ENCODE measurements at regions not wholly inside any gene's neighbourhood (a gene's known extent, or its start where the extent isn't known, plus 50 kb on each side); places are given as distances from the start of the nearest gene placed in this dataset.

DNA sequence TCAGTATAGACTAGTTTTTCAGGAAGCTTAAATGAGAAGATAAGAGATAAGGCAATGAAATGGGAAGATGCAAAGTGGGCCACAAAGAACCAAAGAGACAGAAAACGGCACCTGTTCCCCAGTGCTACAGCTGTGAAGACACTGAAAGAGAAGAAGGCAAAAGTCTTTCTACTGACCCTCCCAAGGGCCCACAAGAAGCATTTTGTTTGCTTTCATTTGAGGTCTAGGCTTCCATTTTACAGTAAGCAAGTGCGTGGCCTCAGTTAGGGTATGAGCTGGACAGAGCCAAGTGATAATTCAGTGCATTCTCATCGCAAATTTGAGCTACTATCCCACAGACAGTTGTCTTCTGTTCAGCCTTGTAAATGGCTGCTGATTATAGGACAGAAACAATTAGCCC, 53.4 kb upstream of the STK17B start:
- Mint-ChIP-seq H3K36me3 (ENCODE audit: low read depth, unreplicated experiment) (no peaks in the 10 kb centered on the region), H3K27me3 (ENCODE audit: low read depth, unreplicated experiment) (no peaks in the 10 kb centered on the region), H3K9me3 (ENCODE audit: unreplicated experiment) (peaks cover 3% of the 10 kb centered on the region), H3K4me3 (ENCODE audit: unreplicated experiment) (no peak overlapping the region), H3K4me1 (ENCODE audit: low read depth, unreplicated experiment) (peaks cover 6% of the 10 kb centered on the region), H3K27ac (ENCODE audit: unreplicated experiment) (no peak overlapping the region)
- Histone ChIP-seq H3K9ac (ENCODE audit: low read length) (peak overlapping the region; percentile 19), H3K27ac (ENCODE audit: low read depth, low read length) (peak overlapping the region; percentile 29), H3K79me2 (ENCODE audit: insufficient read depth, low read length) (no peaks in the 10 kb centered on the region), H3K27me3 (ENCODE audit: insufficient read depth, low read length) (no peaks in the 10 kb centered on the region), H3K4me2 (ENCODE audit: low read length) (peak overlapping the region; percentile 64), H4K20me1 (ENCODE audit: insufficient read depth, low read length) (no peaks in the 10 kb centered on the region), H3K9me3 (ENCODE audit: insufficient read depth, low read depth, low read length) (no peaks in the 10 kb centered on the region), H3K4me1 (ENCODE audit: insufficient read depth, low read length) (peaks cover 12% of the 10 kb centered on the region), H3K36me3 (ENCODE audit: insufficient read depth, low read length) (no peaks in the 10 kb centered on the region), H3K4me3 (ENCODE audit: insufficient read depth, low read depth, low read length) (no peak overlapping the region), H2AFZ (ENCODE audit: low read depth, low read length) (no peak overlapping the region)
- TF ChIP-seq EZH2 (IDR thresholded peaks at IDR 0.05; ENCODE audit: insufficient read depth, low read length), result no peak
- TF ChIP-seq, protein P1, sequence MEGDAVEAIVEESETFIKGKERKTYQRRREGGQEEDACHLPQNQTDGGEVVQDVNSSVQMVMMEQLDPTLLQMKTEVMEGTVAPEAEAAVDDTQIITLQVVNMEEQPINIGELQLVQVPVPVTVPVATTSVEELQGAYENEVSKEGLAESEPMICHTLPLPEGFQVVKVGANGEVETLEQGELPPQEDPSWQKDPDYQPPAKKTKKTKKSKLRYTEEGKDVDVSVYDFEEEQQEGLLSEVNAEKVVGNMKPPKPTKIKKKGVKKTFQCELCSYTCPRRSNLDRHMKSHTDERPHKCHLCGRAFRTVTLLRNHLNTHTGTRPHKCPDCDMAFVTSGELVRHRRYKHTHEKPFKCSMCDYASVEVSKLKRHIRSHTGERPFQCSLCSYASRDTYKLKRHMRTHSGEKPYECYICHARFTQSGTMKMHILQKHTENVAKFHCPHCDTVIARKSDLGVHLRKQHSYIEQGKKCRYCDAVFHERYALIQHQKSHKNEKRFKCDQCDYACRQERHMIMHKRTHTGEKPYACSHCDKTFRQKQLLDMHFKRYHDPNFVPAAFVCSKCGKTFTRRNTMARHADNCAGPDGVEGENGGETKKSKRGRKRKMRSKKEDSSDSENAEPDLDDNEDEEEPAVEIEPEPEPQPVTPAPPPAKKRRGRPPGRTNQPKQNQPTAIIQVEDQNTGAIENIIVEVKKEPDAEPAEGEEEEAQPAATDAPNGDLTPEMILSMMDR (IDR thresholded peaks at IDR 0.05; ENCODE audit: insufficient read depth, low read depth, low read length), result no peak
- no peak for FAIRE-seq
- no peak for DNase-seq (ENCODE audit: low read depth)

DNA sequence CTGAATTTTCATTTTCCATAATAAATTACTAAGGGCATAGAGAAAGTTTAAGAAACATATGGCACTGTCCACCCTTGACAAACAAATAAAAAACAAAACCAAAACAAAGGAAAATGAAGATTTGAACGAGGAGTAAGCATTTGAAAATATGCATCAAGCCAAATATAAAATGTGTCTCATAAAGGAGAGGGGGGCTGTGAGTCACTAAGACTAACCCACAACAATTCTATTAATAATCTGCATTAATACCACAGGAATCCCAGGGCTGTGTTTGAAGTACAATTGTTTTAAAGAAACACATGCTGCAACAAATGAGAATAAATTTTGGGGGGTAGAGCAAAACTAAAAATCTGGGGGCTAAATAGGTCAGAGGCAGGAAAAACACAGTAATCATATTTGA, 53.8 kb upstream of the STK17B start:
- Histone ChIP-seq H3K9ac (ENCODE audit: low read length) (peak overlapping the region; percentile 19), H3K36me3 (ENCODE audit: insufficient read depth, low read length) (no peaks in the 10 kb centered on the region), H3K4me1 (ENCODE audit: insufficient read depth, low read length) (peaks cover 12% of the 10 kb centered on the region), H3K79me2 (ENCODE audit: insufficient read depth, low read length) (no peaks in the 10 kb centered on the region), H3K27ac (ENCODE audit: low read depth, low read length) (peak overlapping the region; percentile 29), H3K27me3 (ENCODE audit: insufficient read depth, low read length) (no peaks in the 10 kb centered on the region), H2AFZ (ENCODE audit: low read depth, low read length) (no peak overlapping the region), H3K9me3 (ENCODE audit: insufficient read depth, low read depth, low read length) (no peaks in the 10 kb centered on the region), H3K4me3 (ENCODE audit: insufficient read depth, low read depth, low read length) (no peak overlapping the region), H4K20me1 (ENCODE audit: insufficient read depth, low read length) (no peaks in the 10 kb centered on the region), H3K4me2 (ENCODE audit: low read length) (peak overlapping the region; percentile 64)
- FAIRE-seq (peak; percentile 13), DNase-seq (ENCODE audit: low read depth) (peak; percentile 77)
- Mint-ChIP-seq H3K4me1 (ENCODE audit: low read depth, unreplicated experiment) (peaks cover 6% of the 10 kb centered on the region), H3K27ac (ENCODE audit: unreplicated experiment) (no peak overlapping the region), H3K9me3 (ENCODE audit: unreplicated experiment) (peaks cover 3% of the 10 kb centered on the region), H3K36me3 (ENCODE audit: low read depth, unreplicated experiment) (no peaks in the 10 kb centered on the region), H3K4me3 (ENCODE audit: unreplicated experiment) (no peak overlapping the region), H3K27me3 (ENCODE audit: low read depth, unreplicated experiment) (no peaks in the 10 kb centered on the region)
- no peak for TF ChIP-seq EZH2 (IDR thresholded peaks at IDR 0.05; ENCODE audit: insufficient read depth, low read length)
- TF ChIP-seq, protein P1 (IDR thresholded peaks at IDR 0.05; ENCODE audit: insufficient read depth, low read depth, low read length), result no peak

- H2AFZ ChIP-seq (ENCODE audit: low read depth, low read length), result no peak overlapping the region
- no peaks in the 10 kb centered on the region for H3K36me3 ChIP-seq (ENCODE audit: insufficient read depth, low read length)
- TF ChIP-seq, protein P1 (IDR thresholded peaks at IDR 0.05; ENCODE audit: insufficient read depth, low read depth, low read length), result no peak
- TF ChIP-seq EZH2 (IDR thresholded peaks at IDR 0.05; ENCODE audit: insufficient read depth, low read length), result no peak
- H3K27ac Mint-ChIP-seq (ENCODE audit: unreplicated experiment), result no peak overlapping the region
- no peaks in the 10 kb centered on the region for H3K27me3 ChIP-seq (ENCODE audit: insufficient read depth, low read length)
- H3K9me3 ChIP-seq (ENCODE audit: insufficient read depth, low read depth, low read length), result no peaks in the 10 kb centered on the region
- H3K4me3 ChIP-seq (ENCODE audit: insufficient read depth, low read depth, low read length), result no peak overlapping the region
- H3K9ac ChIP-seq (ENCODE audit: low read length), result no peak overlapping the region
- no peaks in the 10 kb centered on the region for H3K36me3 Mint-ChIP-seq (ENCODE audit: low read depth, unreplicated experiment)
- no peaks in the 10 kb centered on the region for H3K27me3 Mint-ChIP-seq (ENCODE audit: low read depth, unreplicated experiment)
- H3K4me2 ChIP-seq (ENCODE audit: low read length), result no peak overlapping the region
- DNase-seq (ENCODE audit: low read depth) (no peak), FAIRE-seq (no peak)
- no peaks in the 10 kb centered on the region for H3K79me2 ChIP-seq (ENCODE audit: insufficient read depth, low read length)
- H3K27ac ChIP-seq (ENCODE audit: low read depth, low read length), result no peak overlapping the region
- peaks cover 6% of the 10 kb centered on the region for H3K4me1 Mint-ChIP-seq (ENCODE audit: low read depth, unreplicated experiment)
- peaks cover 12% of the 10 kb centered on the region for H3K4me1 ChIP-seq (ENCODE audit: insufficient read depth, low read length)
- H3K4me3 Mint-ChIP-seq (ENCODE audit: unreplicated experiment), result no peak overlapping the region
- H4K20me1 ChIP-seq (ENCODE audit: insufficient read depth, low read length), result no peaks in the 10 kb centered on the region
- H3K9me3 Mint-ChIP-seq (ENCODE audit: unreplicated experiment), result peaks cover 3% of the 10 kb centered on the region
Measured at GRCh38 chr2:196226058-196226706, 54.8 kb upstream of the STK17B start.
